ENCODE measurements at regions not wholly inside any gene's neighbourhood (a gene's known extent, or its start where the extent isn't known, plus 50 kb on each side); places are given as distances from the start of the nearest gene placed in this dataset.

GRCh38 chr13:111943229-111943795, 123.6 kb upstream of the SOX1 start:
- no peak for TF ChIP-seq EP300 (IDR thresholded peaks at IDR 0.05)
- no peak for TF ChIP-seq POLR2AphosphoS5 (IDR thresholded peaks at IDR 0.05)
- TF ChIP-seq, protein P1, sequence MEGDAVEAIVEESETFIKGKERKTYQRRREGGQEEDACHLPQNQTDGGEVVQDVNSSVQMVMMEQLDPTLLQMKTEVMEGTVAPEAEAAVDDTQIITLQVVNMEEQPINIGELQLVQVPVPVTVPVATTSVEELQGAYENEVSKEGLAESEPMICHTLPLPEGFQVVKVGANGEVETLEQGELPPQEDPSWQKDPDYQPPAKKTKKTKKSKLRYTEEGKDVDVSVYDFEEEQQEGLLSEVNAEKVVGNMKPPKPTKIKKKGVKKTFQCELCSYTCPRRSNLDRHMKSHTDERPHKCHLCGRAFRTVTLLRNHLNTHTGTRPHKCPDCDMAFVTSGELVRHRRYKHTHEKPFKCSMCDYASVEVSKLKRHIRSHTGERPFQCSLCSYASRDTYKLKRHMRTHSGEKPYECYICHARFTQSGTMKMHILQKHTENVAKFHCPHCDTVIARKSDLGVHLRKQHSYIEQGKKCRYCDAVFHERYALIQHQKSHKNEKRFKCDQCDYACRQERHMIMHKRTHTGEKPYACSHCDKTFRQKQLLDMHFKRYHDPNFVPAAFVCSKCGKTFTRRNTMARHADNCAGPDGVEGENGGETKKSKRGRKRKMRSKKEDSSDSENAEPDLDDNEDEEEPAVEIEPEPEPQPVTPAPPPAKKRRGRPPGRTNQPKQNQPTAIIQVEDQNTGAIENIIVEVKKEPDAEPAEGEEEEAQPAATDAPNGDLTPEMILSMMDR (IDR thresholded peaks at IDR 0.05) = no peak
- no peak for TF ChIP-seq POLR2A (IDR thresholded peaks at IDR 0.05)
